Left renal pelvis (tissue), 4 donors: ENCODE measurements at regions not wholly inside any gene's neighbourhood (a gene's known extent, or its start where the extent isn't known, plus 50 kb on each side); places are given as distances from the start of the nearest gene placed in this dataset.
"Not testable (repeated sequence)": the region's sequence is repeated elsewhere in the genome, so short reads cannot be mapped to it uniquely, and the experiment has no call there.

Experiments used
- DNase-seq, 4 donors: peaks; one replicate each; pipeline ENCODE4 v3.0.0-alpha.2; 2013; ENCODE audit warnings: low read depth in 4 of 4, low spot score in 3 of 4

DNA sequence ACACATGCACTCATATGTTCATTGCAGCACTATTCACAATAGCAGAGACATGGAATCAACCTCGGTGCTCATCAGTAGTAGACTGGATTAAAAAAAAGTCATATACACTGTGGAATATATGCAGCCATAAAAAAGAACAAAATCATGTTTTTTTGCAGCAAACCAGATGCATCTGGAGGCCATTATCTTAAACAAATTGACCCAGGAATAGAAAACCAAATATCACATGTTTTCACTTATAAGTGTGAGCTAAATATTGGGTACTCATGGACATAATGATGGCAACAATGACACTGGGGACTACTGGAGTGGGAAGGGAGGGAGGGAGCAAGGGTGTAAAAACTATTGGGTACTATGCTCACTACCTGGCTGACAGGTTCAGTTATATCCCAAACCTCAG, 792.6 kb downstream of the EPHA4 start:
- no peak for DNase-seq

DNA sequence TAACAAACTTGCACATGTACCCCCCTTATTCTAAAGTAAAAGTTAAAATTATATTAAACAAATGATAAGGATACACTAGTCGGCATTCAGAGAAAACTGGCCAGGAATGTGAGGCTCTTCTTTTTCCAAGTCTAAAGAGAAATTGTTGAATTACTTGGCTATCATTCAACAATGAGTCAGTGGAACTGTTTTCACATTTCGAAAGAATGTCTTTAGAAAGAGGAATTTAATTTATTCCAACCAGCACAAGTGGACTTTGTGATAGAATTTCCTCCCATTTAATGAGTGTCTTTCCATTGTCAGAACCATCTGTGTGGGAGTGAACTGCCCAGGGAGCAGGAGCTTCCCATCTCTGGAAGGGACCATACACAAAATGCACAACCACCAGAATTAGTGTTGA, 792.2 kb downstream of the EPHA4 start:
- peak in 1 of 4 donors; percentile 3 for DNase-seq

DNA sequence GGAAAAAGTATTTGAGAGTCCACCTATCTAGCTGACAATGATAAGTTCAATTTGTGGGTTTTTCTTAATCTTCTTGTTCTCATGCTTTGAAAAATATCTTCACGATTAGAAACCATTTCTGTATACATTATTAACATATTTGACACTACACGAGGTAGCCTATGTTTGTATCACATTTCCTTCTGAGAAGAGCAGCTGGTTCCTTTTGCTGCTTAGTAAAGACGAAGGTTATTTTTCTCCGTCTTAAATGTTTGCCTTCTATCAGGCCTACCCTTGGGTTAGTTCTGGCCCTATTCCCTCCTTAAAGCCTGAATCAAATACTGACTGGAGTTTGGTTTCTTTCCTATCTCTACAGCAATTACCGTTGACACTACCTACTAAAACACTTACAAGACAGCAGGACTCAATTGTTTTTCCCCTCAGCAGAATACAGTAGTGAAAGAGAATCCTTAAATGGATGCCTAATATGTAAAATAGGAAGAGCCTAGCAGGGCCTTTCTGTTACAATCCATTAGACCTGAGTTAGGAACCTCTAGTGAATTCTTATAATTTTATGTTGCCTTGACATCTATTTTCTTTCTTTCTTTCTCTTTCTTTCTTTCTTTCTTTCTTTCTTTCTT, 790.4 kb downstream of the EPHA4 start:
- DNase-seq: no peak

DNA sequence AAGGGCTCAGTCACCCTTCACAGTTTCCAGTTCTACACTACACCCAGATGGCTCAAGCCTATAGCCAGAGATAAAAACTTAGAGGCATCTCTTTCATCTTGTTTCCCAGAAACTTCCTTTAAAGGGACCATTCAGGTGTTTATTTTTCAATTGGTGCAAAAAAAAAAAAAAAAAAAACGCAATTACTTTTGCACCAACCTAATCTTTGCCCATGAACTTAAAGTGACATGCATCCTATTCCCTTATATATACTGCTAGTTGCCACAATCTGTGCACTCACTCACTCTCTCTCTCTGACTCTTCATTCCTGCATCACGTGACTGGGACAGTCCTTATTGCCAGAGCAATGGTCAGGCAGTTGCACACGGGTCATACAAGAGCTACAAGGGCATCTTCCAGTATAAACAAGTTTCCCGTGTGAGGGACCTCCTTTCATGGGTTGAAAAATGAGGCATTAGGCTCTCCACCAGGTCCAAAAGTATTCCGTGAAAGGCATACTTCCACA, 789.4 kb downstream of the EPHA4 start:
- no peak for DNase-seq

DNA sequence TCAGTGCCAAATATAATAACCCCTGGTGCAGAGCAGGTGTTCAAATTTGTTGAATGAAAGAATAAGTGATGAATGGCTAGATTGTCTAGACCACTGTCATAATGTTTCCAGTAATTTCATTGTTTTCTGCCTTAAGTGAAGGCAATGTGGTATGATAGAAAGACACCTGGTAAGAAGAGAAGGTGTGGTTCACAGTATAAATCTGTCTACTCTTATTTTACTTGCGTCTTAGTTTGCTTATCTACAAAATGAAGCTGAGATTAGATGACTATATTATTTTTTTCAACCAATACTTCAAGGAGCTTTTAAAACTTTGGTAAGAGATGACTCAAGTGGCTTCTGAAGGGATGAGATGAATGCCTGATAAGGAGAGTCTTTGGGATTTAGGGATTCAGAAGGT, 788.4 kb downstream of the EPHA4 start:
- no peak for DNase-seq

DNA sequence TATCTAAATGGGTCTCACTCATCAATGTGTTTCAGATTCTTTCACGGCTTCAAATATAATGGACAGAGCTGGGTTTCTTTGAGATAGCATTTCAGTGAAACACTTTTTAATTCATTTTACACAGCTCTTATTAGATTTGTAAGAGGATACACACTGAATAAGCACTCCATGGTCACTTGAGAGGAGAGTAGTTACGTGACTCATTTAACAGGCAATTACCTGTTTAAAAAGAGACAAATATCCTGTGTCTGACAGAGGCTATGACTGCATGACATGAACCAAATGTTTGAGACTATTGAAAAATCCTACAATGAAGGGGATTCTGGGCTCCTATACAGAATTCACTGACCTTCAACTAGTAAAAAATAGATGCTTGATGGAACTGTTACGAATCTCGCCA, 786.9 kb downstream of the EPHA4 start:
- DNase-seq: peak in 1 of 4 donors; percentile 21

DNA sequence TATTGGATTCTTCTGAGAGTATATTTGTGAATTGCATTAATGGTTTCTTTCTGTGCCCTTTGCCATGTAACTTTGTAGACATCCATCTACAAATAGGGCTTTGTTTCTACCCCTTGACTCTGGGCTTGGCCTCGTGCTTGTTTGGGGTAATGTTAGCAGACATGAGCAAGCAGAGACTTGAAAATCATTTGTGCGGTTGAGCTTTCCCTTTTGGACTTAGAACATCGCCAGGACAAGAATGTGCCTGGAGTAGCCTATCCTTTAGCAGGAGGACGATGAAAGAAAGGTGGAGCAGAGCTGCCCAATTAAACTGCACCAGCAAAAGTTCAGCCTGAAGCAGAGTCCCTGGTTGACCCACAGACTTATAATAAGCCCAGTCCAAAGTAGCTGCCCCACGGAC, 785.9 kb downstream of the EPHA4 start:
- DNase-seq: no peak

DNA sequence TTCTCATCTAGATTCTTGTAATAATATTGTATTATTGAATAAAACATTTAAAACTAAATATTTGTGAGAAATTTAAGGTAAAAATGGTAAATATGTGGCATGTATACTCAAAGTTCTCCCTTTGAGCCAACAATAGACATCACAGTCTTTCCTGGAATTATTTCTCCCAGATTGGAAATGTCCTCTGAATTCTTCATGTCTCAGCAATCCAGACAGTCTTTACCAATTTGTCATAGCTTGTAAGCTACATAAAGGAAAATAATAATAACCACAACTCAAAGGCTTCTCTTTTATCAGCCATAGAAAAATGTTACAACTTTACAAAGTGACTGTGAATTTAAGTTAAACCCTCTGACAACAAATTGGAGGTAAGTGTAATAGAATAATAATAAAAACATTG, 784.9 kb downstream of the EPHA4 start:
- DNase-seq: no peak

DNA sequence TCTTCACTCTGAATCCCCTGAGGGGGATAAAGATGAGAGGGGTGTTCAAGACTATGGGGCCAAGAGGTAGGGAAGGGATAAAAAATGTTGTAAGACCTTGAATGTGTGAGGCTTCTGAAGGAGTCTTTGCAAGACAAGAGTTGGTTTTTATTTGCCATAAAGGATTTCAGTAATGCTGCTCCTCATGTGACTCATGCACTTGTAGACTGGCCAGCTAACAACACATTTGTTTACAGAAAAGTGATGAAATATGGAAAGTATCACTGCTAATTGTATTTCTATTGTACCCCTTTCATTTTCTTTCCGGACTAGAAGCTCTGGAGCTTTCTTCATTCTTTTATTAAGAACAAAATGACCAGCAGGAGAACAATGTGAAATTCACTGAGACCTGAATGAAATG, 782.1 kb downstream of the EPHA4 start:
- DNase-seq: no peak

DNA sequence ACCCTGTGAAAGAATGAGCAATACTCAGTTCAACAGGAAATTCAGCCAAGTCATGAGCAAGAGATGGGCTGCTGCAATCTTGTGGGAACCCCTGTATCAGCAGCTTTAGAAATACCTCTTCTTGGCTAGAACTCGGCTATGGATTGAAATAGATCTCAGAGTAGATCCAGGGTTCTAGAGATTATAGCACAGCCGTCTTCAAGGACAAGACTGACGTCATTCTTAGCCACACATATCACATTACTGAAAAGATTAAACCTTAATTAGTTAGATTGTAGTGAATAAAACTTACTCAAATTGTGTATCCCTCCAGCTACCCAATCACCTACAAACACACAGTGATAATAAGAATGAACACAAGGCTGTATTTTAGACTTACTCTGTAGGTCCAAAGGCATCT, 776.4 kb downstream of the EPHA4 start:
- no peak for DNase-seq

DNA sequence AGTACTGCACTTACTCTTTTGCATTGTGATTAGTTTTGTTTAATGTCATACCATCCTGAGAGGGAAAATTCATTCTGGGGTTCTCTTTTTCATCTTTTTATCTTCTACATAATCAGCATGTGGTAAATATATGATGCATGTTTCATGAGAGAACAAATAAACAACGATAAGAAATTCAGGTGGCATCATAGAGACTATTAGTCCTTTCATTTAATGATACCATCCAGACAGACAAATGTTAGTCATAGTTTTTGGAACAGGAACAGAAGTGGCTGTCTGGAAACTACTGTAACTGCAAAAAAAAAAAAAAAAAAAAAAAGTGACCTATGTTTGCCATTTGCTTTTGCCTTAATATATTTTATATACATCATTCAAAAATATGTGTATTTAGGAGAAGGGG, 761.0 kb downstream of the EPHA4 start:
- no peak for DNase-seq

DNA sequence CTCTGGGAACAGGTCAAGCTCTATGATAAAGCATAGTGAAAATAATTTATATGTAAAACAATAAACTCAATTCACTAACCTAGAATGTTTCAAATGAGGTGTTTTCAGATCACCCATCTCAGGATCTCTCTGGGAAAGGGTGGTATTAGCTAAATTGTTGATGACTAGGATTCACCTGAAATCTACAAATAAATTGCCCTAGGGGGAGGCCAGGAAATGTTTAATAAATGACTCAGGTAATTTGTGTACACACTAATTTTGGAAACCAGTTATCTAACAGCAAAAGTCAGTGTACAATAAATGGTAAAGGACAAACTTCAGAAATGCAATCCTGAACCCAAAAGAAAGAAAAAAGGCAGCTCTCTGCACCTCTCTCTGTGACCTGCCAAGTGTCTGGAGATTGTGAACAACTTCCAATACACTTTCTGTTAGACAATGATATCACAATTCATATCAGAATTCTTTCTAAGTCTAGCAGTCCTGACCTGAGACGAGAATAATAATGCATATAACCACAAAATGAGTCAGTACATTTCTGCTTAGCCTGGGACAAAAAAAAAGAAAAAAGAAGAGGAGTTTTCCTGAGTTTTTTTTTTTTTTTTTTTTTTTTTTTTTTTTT, 760.0 kb downstream of the EPHA4 start:
- DNase-seq: no peak

DNA sequence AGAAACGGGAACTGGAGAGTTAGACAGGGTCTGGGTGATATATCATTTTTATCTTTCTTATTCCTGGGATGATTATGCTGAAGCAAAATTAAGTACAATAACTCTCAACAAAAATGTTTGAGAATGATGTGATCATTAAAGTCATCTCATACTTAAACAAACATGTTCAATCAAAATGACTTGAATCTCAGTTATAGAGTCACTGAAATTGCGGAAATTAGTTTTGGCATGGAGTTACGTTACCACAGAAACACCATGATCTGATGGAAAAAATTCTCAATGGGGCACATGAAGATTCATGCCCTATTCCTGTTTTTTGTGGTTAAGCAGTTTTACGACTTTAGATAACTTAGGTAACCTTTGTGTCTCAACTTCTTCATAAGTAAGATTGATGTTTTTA, 757.7 kb downstream of the EPHA4 start:
- no peak for DNase-seq

DNA sequence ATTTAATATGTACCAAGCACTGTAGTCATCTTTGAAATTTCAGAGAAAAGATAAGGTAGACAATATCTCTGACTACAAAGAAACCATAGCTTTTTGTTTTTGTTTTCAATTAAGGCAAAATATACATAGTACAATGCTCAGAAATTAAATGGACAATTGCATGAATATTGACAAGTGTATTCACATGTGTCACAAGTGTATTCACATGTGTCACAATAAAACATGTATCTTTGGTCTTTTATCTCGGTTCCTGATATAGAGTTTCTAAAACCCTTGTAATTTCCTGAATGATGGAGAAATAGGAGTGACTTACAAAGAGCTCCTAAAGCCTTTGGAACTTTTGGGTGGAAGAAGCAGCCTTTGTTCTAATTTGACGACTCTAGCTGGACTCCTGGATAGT, 756.4 kb downstream of the EPHA4 start:
- no peak for DNase-seq

DNA sequence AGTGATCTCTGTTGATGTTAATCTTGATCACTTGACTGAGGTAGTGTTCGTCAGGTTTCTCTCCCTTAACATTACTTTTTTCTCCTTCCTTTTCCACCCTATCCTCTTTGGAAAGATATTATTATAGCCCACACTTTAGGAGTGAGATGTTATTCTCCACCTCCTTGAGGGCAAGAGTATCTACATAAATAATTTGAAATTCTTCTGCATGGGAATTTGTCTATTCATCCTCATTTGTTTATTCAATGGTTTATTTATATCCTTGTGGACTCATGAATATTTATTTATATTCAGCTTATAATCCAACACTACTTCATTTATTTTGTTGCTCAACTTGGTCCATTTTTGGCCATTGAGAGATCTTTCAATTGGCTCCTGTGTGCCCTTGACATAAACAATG, 750.4 kb downstream of the EPHA4 start:
- DNase-seq: no peak

DNA sequence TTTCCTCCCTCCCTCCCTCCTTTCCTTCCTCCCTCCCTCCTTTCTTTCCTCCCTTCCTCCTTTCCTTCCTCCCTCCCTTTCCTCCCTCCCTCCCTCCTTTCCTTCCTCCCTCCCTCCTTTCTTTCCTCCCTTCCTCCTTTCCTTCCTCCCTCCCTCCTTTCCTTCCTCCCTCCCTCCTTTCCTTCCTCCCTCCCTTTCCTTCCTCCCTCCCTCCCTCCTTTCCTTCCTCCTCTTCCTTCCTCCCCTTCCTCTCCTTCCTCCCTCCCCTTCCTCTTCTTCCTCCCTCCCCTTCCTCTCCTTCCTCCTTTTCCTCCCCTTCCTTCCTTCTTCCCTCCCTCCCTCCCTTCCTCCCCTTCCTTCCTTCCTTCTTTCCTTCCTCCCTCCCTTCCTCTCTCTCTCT, 748.5 kb downstream of the EPHA4 start:
- DNase-seq: not testable (repeated sequence)

DNA sequence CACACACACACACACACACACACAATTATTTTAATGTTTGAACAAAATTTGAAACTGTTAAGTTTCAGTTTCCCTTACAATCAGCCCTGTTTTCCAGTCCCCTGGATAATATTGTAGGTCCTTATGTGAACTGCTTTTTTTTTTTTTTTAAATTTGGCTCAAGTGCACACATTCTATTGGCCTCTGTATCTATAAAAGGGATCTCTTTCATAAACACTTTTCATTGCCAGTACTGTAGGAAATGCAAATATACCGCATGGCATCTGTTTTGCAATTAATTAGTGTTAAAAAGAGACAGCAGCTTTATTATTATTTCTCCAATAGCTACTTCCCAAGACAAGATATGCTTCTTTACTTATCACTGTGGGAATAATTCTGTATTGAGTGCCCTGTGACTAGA, 738.7 kb downstream of the EPHA4 start:
- DNase-seq: no peak

DNA sequence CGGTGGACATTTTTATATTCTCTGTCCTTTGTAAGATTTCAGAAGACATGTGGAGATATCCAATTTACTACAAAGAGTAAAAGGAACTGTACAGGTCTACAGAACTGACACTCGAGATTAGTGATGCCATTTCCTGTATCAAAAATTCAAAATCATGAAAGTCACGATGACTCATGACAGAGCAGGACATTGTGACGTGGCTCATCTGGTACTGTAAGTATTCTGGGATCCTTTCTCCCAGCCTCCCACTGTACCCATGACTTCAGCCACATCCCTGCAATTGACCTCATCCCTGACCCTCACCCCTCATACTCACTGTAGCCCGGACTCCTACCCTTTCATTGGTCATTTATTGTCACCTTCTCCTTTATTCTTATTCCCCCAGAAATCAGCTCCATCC, 736.5 kb downstream of the EPHA4 start:
- DNase-seq: no peak

DNA sequence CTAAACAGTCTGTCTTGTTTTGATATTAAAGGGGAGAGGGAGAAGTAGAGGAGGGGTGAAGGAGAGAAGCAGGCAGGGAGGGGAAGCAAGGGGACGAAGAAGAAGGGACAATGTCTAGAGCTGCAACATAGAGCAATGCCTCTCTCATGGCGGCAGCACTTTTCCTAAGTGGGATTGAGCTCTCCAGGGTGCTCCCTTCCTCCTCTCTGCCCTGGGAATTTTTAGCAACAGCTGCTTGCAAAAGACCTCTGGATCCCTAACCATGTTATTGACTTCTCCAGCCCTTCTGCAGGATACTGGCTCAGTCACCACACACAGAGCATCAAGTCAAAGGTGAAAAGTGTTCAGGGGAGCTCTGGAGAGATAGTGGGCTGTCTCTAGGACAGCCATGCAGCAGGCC, 734.9 kb downstream of the EPHA4 start:
- no peak for DNase-seq

DNA sequence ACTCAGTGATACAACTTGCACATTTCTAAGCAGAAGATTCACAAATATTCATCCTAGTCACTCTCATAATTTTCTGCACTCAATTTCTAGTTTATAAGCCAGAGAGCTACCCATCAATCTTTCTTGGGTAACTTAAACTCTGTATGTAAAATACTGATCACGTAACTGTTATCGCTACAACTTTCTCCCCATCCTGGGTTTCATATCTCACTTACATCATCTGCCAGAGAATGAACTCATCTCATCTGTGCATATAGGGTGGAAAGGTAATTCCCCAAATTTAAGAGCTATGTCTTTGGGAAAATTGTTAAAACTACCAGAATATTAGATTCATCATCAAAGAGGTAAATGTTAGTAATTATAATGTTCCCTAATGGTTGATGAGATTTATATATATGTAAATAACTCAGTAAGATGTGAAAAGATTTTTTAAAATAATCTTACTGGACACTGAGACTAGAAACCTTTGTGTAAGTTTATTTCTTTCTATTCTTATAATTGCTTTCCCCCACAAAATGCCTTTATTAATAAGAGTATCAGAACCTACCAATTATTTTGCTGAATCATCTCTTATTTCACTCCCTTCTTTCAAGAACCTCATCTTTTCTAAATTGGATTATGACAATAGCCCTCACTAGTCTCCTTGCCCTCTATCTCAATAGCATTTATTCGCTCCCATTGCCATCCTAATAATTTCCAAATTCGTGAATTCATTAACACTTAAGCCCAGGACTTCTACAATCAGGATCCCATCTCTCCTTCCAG, 729.0 kb downstream of the EPHA4 start:
- no peak for DNase-seq

DNA sequence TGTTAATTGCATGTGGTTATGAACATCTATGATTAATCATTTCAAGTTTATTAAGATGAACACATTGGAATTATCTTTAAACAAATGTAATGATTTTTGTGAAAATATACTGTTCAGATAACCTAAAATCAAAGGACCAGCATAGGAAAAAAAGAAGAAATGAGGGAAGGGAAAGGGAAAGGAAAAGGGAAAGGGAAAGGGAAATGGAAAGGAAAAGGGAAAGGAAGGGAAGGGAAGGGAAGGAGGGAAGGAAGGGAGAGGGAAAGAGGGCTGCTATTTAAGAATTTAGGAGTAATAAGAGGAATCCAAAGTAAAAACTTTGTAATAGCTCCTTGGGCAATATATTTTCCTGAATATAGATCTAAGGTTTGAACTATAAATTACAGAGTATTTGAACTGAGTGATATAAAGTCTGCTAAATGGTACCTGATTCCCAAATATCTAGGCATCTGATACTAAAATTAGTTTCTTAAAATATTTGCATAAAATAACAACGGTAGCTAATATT, 726.3 kb downstream of the EPHA4 start:
- no peak for DNase-seq

DNA sequence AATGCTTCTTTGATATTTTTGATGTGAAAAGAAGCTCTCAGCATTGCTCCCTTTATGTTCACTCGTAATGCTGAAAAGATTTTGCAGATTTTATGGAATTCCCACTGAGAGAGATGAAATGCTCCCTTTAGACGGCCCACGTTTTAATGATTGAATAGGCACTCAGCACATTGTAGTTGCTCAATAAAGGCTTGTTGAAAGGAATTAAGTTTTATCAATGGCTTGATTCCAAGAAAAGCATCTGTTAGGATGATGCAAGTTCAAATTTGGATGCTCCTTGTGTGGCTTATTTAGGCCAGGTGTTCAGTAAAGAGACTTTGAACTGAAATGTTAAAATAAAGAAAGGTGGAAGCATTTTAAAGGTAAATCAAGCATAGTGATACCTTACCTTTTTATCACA, 725.1 kb downstream of the EPHA4 start:
- DNase-seq: no peak
